BLaER1 (cell line): ENCODE measurements at regions not wholly inside any gene's neighbourhood (a gene's known extent, or its start where the extent isn't known, plus 50 kb on each side); places are given as distances from the start of the nearest gene placed in this dataset.
"Not testable (repeated sequence)": the region's sequence is repeated elsewhere in the genome, so short reads cannot be mapped to it uniquely, and the experiment has no call there.

ENCODE experiments used
- H3K27ac ChIP-seq: shearing (Covaris generic); formaldehyde crosslinking; 2 replicates; pipeline ENCODE4 v1.8.1; 2022
- H3K27me3 ChIP-seq: shearing (Covaris generic); formaldehyde crosslinking; 2 replicates; pipeline ENCODE4 v1.8.1; 2022
- H3K36me3 ChIP-seq: shearing (Covaris generic); formaldehyde crosslinking; 2 replicates; pipeline ENCODE4 v1.8.1; 2022
- H3K4me1 ChIP-seq: shearing (Covaris generic); formaldehyde crosslinking; 2 replicates; pipeline ENCODE4 v1.8.1; 2022
- H3K4me2 ChIP-seq: shearing (Covaris generic); formaldehyde crosslinking; 2 replicates; pipeline ENCODE4 v1.8.1; 2022
- H3K4me3 ChIP-seq: shearing (Covaris generic); formaldehyde crosslinking; 2 replicates; pipeline ENCODE4 v1.8.1; 2022
- H3K9ac ChIP-seq: shearing (Covaris generic); formaldehyde crosslinking; 2 replicates; pipeline ENCODE4 v1.8.1; 2022
- H3K9me3 ChIP-seq: shearing (Covaris generic); formaldehyde crosslinking; 2 replicates; pipeline ENCODE4 v1.8.1; 2022
- H4K20me1 ChIP-seq: shearing (Covaris generic); formaldehyde crosslinking; 2 replicates; pipeline ENCODE4 v1.8.1; 2022
- Cebpa-rat ChIP-seq: shearing (Covaris generic); IDR thresholded peaks from 2 replicates; pipeline ENCODE4 v1.8.1; 2022

DNA sequence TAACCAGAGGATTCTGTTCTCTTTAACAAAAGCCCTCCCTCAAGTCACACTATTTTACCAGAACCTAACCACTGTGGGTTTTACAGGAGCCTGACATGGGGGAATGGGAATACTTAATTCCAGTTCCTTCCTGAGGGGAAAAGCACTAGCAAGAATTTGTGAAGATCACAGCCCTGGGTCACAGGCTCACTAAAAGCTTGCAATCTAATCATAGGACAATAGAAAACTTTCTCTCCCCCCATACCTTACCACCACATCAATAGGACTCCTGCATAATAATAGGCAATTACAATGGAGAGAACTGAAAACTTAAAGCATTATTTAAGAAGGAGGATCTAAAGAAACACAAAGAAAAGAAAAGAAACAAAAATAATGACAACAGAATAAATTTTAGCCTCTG, 225.8 kb upstream of the ZNF804A start:
- Histone ChIP-seq H3K9me3 (no peaks in the 10 kb centered on the region), H3K4me3 (no peak overlapping the region), H4K20me1 (no peaks in the 10 kb centered on the region), H3K4me2 (no peak overlapping the region), H3K4me1 (no peaks in the 10 kb centered on the region), H3K27ac (no peak overlapping the region), H3K27me3 (no peaks in the 10 kb centered on the region), H3K36me3 (no peaks in the 10 kb centered on the region), H3K9ac (no peak overlapping the region)
- no peak for TF ChIP-seq Cebpa-rat

DNA sequence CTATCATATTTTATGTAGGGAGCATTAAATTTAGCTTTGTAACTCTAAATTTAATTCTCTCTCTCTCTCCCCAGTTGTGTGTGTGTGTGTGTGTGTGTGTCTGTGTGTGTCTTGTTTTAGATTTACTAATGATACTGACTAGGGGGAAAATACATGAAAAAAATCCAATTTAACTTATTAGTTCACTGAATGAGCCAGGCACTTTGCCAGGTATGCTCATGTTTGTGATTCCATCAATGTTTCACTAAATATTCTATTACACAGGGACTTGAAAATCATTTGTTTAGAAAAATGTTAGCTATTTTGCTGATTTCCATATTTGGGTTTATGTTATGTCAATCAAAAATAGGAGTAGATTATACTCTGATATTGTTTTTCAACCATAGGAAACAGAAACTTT, 203.7 kb upstream of the ZNF804A start:
- H3K27me3 ChIP-seq, result no peaks in the 10 kb centered on the region
- no peaks in the 10 kb centered on the region for H3K4me1 ChIP-seq
- no peak overlapping the region for H3K9ac ChIP-seq
- H4K20me1 ChIP-seq, result no peaks in the 10 kb centered on the region
- TF ChIP-seq Cebpa-rat, result no peak
- no peak overlapping the region for H3K27ac ChIP-seq
- no peaks in the 10 kb centered on the region for H3K9me3 ChIP-seq
- H3K36me3 ChIP-seq, result no peaks in the 10 kb centered on the region
- H3K4me2 ChIP-seq, result no peak overlapping the region
- H3K4me3 ChIP-seq, result no peak overlapping the region

DNA sequence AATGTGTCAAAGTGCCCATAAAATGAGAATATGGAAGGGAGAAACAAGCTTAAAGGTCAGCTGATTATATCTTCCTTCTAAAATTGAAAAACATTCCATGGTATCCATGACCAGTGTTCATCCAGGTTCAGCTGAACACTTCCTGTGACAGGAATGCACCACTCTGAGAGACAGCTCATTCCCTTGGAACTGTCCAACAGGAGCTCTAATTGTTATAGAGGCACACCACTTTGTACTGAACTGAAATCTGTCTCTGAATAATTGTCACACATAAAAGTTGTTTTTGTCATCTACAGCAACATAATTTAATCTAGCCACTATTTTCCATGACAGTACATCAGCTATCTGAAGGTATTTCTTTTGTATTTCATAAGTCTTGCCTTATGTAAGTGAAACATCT, 195.9 kb upstream of the ZNF804A start:
- no peaks in the 10 kb centered on the region for H3K4me1 ChIP-seq
- TF ChIP-seq Cebpa-rat, result no peak
- no peaks in the 10 kb centered on the region for H3K27me3 ChIP-seq
- H3K4me3 ChIP-seq, result no peak overlapping the region
- no peak overlapping the region for H3K4me2 ChIP-seq
- no peaks in the 10 kb centered on the region for H4K20me1 ChIP-seq
- no peak overlapping the region for H3K27ac ChIP-seq
- peaks cover 7% of the 10 kb centered on the region; the same call in 1 of the 2 replicates for H3K9me3 ChIP-seq
- no peaks in the 10 kb centered on the region for H3K36me3 ChIP-seq
- H3K9ac ChIP-seq, result no peak overlapping the region

DNA sequence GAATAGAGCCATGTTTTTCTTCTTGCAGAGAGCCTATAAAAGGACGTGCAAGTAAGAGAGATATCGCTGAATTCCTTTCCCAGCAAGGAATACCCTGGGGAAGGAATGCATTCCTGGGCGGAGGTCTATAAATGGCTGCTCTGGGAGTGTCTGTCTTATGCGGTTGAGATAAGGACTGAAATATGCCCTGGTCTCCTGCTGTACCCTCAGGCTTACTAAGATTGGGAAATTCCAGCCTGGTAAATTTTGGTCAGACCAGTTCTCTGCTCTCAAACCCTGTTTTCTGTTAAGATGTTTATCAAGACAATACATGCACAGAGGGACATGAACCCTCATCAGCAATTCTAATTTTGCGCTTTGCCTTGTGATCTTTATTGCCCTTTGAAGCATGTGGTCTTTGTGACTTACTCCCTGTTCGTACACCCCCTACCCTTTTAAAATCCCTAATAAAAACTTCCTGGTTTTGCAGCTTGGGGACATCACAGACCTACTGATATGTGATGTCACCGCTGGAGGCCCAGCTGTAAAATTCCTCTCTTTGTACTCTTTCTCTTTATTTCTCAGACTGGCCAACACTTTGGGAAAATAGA, 191.2 kb upstream of the ZNF804A start:
- H4K20me1 ChIP-seq, H3K4me1 ChIP-seq, H3K9ac ChIP-seq, H3K4me3 ChIP-seq, H3K4me2 ChIP-seq, H3K9me3 ChIP-seq, H3K27me3 ChIP-seq, H3K27ac ChIP-seq, H3K36me3 ChIP-seq: not testable (repeated sequence)

DNA sequence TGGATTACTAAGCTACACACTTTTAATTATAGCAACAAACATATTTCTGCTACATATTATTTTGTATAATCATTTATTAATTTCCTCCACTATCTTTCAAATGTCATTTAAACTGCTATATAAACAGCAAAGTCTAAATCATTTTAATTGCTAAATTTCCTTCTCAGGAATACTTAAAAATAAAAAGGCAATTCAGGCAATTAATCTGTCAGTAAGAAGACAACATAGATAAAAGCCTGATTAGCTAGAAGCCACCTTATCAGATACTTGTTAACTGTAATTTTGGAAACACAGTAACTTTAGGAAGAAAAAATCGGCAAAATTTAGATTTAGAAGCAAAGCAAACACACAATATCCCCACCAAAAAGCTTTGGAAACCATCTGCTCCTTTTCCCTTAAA, 188.2 kb upstream of the ZNF804A start:
- H4K20me1 ChIP-seq, result no peaks in the 10 kb centered on the region
- TF ChIP-seq Cebpa-rat, result no peak
- H3K36me3 ChIP-seq, result no peaks in the 10 kb centered on the region

DNA sequence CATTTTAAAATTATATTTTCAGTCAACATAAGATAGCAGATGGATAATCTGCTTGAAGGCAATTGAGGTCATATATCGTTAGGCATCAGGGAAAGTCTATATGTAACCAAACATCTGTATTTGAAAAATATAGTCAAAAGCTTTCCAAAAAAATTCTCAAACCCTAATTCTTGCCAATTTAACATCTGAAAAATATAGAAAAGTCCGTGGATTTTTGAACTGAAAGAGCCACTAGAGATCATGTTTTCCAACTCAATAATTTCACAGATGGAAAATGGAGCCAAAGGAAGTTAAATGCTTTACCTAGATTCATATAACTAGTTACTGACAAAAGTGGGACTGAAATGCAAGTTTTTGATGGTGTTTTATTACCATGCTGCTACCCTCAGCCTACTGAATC, 185.1 kb upstream of the ZNF804A start:
- Histone ChIP-seq H3K36me3 (no peaks in the 10 kb centered on the region), H3K4me1 (no peaks in the 10 kb centered on the region), H3K9me3 (no peaks in the 10 kb centered on the region), H3K27ac (no peak overlapping the region), H4K20me1 (no peaks in the 10 kb centered on the region), H3K27me3 (no peaks in the 10 kb centered on the region), H3K4me2 (no peak overlapping the region), H3K9ac (no peak overlapping the region), H3K4me3 (no peak overlapping the region)
- no peak for TF ChIP-seq Cebpa-rat

More for the DNA sequence above, 188.2 kb upstream of the ZNF804A start:
- H3K4me2 ChIP-seq, result no peak overlapping the region
- no peak overlapping the region for H3K4me3 ChIP-seq
- H3K27ac ChIP-seq, result no peak overlapping the region
- H3K9ac ChIP-seq, result no peak overlapping the region
- no peaks in the 10 kb centered on the region for H3K4me1 ChIP-seq
- no peaks in the 10 kb centered on the region for H3K27me3 ChIP-seq
- peaks cover 8% of the 10 kb centered on the region; the same call in 1 of the 2 replicates for H3K9me3 ChIP-seq

DNA sequence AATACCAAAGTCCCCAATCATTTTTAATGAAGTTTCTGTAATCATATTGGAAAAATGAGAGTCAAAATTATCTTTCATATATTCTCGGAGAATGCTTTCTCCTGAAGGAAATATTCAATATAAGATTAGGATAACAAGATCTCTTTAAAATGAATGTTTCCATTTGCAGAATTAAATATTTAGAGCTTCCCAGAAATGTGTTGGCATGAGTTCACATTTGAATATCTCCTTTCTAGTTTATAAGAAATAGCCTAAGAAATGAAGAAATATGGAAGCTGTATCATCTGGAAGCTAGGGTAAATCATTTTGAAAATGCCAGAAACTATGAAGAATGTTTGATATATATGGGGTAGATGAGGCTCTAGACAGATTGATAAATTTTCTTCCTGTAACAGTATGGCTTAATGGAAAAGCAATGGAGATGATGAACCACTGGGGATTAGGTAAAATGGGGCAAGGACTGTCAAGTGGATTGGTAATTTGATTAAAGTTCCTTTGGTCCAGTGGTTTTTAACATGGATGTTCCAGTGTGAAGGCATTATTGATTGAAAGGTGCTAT, 184.6 kb upstream of the ZNF804A start:
- no peaks in the 10 kb centered on the region for H4K20me1 ChIP-seq
- H3K36me3 ChIP-seq, result no peaks in the 10 kb centered on the region
- no peak overlapping the region for H3K27ac ChIP-seq
- no peaks in the 10 kb centered on the region for H3K27me3 ChIP-seq
- H3K9ac ChIP-seq, result no peak overlapping the region
- no peak for TF ChIP-seq Cebpa-rat
- H3K4me3 ChIP-seq, result no peak overlapping the region
- no peaks in the 10 kb centered on the region for H3K9me3 ChIP-seq
- H3K4me2 ChIP-seq, result no peak overlapping the region
- H3K4me1 ChIP-seq, result no peaks in the 10 kb centered on the region

DNA sequence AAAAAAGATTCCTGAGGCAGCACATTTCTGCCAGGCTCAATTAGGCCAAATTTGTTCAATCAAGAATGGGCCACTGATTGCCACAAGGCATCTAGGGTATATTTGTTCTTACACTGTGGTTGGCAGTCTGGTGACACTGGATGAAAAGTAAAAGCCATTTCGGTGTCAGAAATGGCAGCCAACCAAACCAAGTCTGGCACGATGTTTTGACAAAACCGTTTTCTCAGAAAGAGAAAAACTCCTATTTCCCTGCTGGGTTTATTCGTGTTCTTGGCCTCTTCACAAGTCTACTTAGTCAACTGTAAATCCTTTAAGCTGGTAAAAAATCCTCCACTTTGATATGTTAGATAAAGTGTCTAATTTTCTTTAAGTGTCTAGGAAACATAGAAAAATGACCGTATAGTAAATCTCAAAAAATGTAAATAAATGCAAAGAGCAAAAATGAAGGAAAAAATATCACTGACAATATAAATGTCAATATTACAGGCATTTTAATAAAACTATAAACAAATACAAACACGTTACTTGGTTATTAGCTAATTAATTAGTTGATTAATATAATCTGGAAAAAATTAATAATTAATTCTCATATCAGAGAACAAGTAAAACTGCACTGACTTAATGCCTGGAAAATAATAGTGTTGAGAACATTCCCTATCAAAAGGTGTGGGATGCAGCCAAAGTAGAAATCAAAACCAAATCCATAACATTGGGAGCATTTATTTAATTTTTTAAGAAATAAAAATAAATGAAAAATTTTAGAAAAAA, 182.0 kb upstream of the ZNF804A start:
- H3K9me3 ChIP-seq, result no peaks in the 10 kb centered on the region
- H3K36me3 ChIP-seq, result no peaks in the 10 kb centered on the region
- no peak overlapping the region for H3K4me3 ChIP-seq
- TF ChIP-seq Cebpa-rat, result no peak
- no peaks in the 10 kb centered on the region for H3K4me1 ChIP-seq
- no peaks in the 10 kb centered on the region for H4K20me1 ChIP-seq
- no peak overlapping the region for H3K4me2 ChIP-seq
- H3K9ac ChIP-seq, result no peak overlapping the region
- no peaks in the 10 kb centered on the region for H3K27me3 ChIP-seq
- no peak overlapping the region for H3K27ac ChIP-seq

DNA sequence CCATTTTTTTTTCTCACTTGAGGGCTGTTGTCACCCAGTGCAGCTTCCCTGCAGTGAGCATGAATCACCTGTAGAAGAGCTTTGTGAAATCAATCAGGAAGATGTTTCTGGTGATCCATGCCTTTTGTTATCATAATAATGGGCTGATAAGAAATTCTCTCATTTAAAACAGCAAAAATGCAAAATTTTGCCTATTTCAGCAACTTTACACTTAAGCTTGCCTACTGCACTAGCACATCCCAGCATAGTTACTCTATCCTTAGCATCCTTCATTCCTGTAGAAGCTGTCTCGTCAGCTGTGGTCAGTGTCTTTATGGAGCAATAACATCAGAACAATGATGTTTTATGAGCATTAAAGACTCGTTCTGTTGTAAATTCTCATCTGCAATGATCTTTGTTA, 178.6 kb upstream of the ZNF804A start:
- Histone ChIP-seq H3K9me3 (no peaks in the 10 kb centered on the region), H3K36me3 (no peaks in the 10 kb centered on the region), H3K27ac (no peak overlapping the region), H3K9ac (no peak overlapping the region), H3K4me2 (no peak overlapping the region), H3K4me3 (no peak overlapping the region), H3K4me1 (no peaks in the 10 kb centered on the region), H3K27me3 (no peaks in the 10 kb centered on the region), H4K20me1 (no peaks in the 10 kb centered on the region)
- no peak for TF ChIP-seq Cebpa-rat

DNA sequence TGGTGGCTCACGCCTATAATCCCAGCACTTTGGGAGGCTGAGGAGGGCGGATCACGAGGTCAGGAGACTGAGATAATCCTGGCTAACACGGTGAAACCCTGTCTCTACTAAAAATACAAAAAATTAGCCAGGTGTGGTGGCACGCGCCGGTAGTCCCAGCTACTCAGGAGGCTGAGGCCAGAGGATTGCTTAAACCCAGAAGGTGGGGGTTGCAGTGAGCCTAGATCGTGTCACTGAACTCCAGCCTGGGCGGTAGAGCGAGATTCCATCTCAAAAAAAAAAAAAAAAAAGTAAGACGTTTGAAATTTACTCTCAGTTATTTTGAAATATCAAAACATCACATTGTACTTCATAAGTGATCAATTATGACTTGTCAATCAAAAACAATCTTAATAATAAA, 176.9 kb upstream of the ZNF804A start:
- H3K4me3 ChIP-seq, H3K9me3 ChIP-seq, H3K9ac ChIP-seq, H3K4me1 ChIP-seq, H3K36me3 ChIP-seq, H4K20me1 ChIP-seq, H3K4me2 ChIP-seq, H3K27me3 ChIP-seq, H3K27ac ChIP-seq: not testable (repeated sequence)
